ENCODE measurements at regions not wholly inside any gene's neighbourhood (a gene's known extent, or its start where the extent isn't known, plus 50 kb on each side); places are given as distances from the start of the nearest gene placed in this dataset.

DNA sequence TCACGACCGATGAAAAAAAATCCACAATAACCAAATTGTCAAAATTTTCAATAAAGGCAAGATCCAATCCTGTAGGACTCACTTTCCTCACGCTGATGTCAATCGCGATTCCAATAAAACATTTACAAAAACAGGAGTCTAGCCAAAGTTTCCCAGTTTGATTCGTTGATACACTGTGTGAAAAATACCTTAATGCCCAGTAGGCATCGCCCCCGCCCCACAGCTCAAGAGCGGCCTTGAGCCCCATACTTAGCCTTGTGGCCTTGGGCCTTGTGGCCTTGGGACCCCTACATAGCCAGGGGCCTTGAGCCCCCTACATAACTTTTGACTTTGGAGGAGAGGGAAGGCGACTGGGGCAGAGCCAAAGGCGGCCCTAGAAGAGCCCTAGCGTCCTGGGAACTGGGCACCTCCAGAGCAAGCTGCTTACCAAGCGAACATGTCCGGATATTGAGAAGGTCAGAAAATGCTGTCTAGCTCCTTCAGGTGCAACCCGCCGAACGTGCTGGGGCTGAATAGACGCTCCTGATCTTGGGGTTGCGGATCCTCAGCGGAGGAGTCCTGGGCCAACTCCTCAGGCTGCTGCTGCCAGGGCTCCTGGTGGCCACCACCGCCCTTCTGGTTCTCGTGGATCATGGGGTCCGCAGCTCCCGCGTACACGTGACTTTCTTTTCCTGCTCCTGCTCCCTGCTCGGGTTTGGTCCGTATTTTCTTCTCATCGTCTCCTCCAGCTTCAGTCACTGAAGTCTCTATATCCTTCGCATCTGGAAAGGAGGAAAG is 62.9 kb downstream of the RHOXF2B start:
- TF ChIP-seq, protein P1, sequence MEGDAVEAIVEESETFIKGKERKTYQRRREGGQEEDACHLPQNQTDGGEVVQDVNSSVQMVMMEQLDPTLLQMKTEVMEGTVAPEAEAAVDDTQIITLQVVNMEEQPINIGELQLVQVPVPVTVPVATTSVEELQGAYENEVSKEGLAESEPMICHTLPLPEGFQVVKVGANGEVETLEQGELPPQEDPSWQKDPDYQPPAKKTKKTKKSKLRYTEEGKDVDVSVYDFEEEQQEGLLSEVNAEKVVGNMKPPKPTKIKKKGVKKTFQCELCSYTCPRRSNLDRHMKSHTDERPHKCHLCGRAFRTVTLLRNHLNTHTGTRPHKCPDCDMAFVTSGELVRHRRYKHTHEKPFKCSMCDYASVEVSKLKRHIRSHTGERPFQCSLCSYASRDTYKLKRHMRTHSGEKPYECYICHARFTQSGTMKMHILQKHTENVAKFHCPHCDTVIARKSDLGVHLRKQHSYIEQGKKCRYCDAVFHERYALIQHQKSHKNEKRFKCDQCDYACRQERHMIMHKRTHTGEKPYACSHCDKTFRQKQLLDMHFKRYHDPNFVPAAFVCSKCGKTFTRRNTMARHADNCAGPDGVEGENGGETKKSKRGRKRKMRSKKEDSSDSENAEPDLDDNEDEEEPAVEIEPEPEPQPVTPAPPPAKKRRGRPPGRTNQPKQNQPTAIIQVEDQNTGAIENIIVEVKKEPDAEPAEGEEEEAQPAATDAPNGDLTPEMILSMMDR (IDR thresholded peaks at IDR 0.05): no peak
- TF ChIP-seq POLR2A (IDR thresholded peaks at IDR 0.05) (no peak), POLR2AphosphoS5 (IDR thresholded peaks at IDR 0.05) (no peak), EP300 (IDR thresholded peaks at IDR 0.05) (no peak)
